GM23338 (cell line): ENCODE measurements at regions not wholly inside any gene's neighbourhood (a gene's known extent, or its start where the extent isn't known, plus 50 kb on each side); places are given as distances from the start of the nearest gene placed in this dataset.

Experiments
- ATAC-seq: fragments of 200-7000 bp; cut with Tn5 transposase; 3 replicates; pipeline ENCODE4 v1.9.1; 2020
- DNase-seq: peaks from one replicate; pipeline ENCODE4 v3.0.0-alpha.2; 2015; ENCODE audit warnings: low spot score
- H2AFZ ChIP-seq: fragments of 200-600 bp; sonication (generic); 2 replicates; pipeline ENCODE4 v1.8.0; 2016; ENCODE audit warnings: antibody characterized with exemption, mild to moderate bottlenecking, moderate library complexity
- H3F3A ChIP-seq: fragments of 200-600 bp; sonication (generic); replicated peaks from 2 replicates; pipeline ENCODE4 v1.8.0; 2017; ENCODE audit warnings: antibody characterized with exemption, mixed run types, low read depth
- H3K27ac ChIP-seq: fragments of 200-600 bp; sonication (generic); 2 replicates; pipeline ENCODE4 v1.6.1; 2016; ENCODE audit warnings: low read depth
- H3K27me3 ChIP-seq: fragments of 200-600 bp; sonication (generic); 2 replicates; pipeline ENCODE4 v1.8.0; 2016; ENCODE audit warnings: mild to moderate bottlenecking, mixed run types, moderate library complexity; ENCODE audit not compliant: insufficient read depth
- H3K36me3 ChIP-seq: fragments of 200-600 bp; sonication (generic); 2 replicates; pipeline ENCODE4 v1.8.0; 2016; ENCODE audit warnings: mild to moderate bottlenecking; ENCODE audit not compliant: insufficient read depth
- H3K4me1 ChIP-seq: fragments of 200-600 bp; sonication (generic); 2 replicates; pipeline ENCODE4 v1.8.0; 2016; ENCODE audit warnings: mild to moderate bottlenecking, moderate library complexity; ENCODE audit not compliant: insufficient read depth
- H3K4me2 ChIP-seq: fragments of 200-600 bp; sonication (generic); 2 replicates; pipeline ENCODE4 v1.7.1; 2017; ENCODE audit warnings: mixed run types
- H3K4me3 ChIP-seq: fragments of 200-600 bp; sonication (generic); 2 replicates; pipeline ENCODE4 v1.6.1; 2016; ENCODE audit warnings: mixed run types
- H3K79me2 ChIP-seq: fragments of 200-600 bp; sonication (generic); replicated peaks from 2 replicates; pipeline ENCODE4 v1.8.0; 2017; ENCODE audit warnings: mild to moderate bottlenecking; ENCODE audit not compliant: insufficient read depth
- H3K9me2 ChIP-seq: fragments of 200-600 bp; sonication (generic); 2 replicates; pipeline ENCODE4 v1.8.0; 2017; ENCODE audit not compliant: insufficient read depth
- H4K20me1 ChIP-seq: fragments of 200-600 bp; sonication (generic); replicated peaks from 2 replicates; pipeline ENCODE4 v1.8.0; 2017; ENCODE audit warnings: mild to moderate bottlenecking; ENCODE audit not compliant: insufficient read depth
- H3K27ac Mint-ChIP-seq: 2 replicates; pipeline ENCODE4 v1.8.0; 2020; ENCODE audit warnings: inconsistent platforms, mild to moderate bottlenecking, moderate library complexity, mixed read lengths
- H3K27me3 Mint-ChIP-seq: 3 replicates; pipeline ENCODE4 v1.8.0; 2022; ENCODE audit warnings: low read depth, mild to moderate bottlenecking, moderate library complexity, mixed read lengths, inconsistent platforms; ENCODE audit not compliant: insufficient read depth, poor library complexity
- H3K36me3 Mint-ChIP-seq: 3 replicates; pipeline ENCODE4 v1.8.0; 2021; ENCODE audit warnings: low read depth, mild to moderate bottlenecking, inconsistent platforms, moderate library complexity, mixed read lengths
- H3K4me1 Mint-ChIP-seq: 3 replicates; pipeline ENCODE4 v1.8.0; 2020; ENCODE audit warnings: mild to moderate bottlenecking, inconsistent platforms, mixed read lengths
- H3K4me3 Mint-ChIP-seq: 3 replicates; pipeline ENCODE4 v1.8.0; 2021; ENCODE audit warnings: moderate library complexity, mild to moderate bottlenecking, inconsistent platforms, mixed read lengths
- H3K9me3 Mint-ChIP-seq: 3 replicates; pipeline ENCODE4 v1.8.0; 2020; ENCODE audit warnings: moderate library complexity, mild to moderate bottlenecking, inconsistent platforms, mixed read lengths
- EZH2 ChIP-seq: fragments of 200-600 bp; sonication (generic); IDR thresholded peaks from one replicate; pipeline ENCODE4 v1.8.0; 2017; ENCODE audit warnings: antibody characterized with exemption, mild to moderate bottlenecking, low read depth; ENCODE audit not compliant: unreplicated experiment
- EZH2phosphoT487 ChIP-seq: fragments of 200-600 bp; sonication (generic); IDR thresholded peaks from one replicate; pipeline ENCODE4 v1.8.1; 2018; ENCODE audit warnings: antibody characterized with exemption; ENCODE audit not compliant: unreplicated experiment
- JUNB ChIP-seq: IDR thresholded peaks from one replicate; pipeline ENCODE4 v1.6.1; 2016; ENCODE audit warnings: antibody characterized with exemption; ENCODE audit not compliant: unreplicated experiment
- NANOG ChIP-seq: IDR thresholded peaks from 2 replicates; pipeline ENCODE4 v1.6.1; 2016; ENCODE audit warnings: antibody characterized with exemption, borderline replicate concordance
- POLR2AphosphoS5 ChIP-seq: IDR thresholded peaks from 2 replicates; pipeline ENCODE4 v1.6.1; 2016; ENCODE audit warnings: antibody characterized with exemption, low read depth
- ZNF114 ChIP-seq: fragments of 250-450 bp; sonication (Bioruptor Pico); IDR thresholded peaks from 2 replicates; pipeline ENCODE4 v1.5.0; 2020; ENCODE audit warnings: mild to moderate bottlenecking, moderate library complexity
- ZNF331 ChIP-seq: fragments of 250-450 bp; sonication (Bioruptor Pico); IDR thresholded peaks from 2 replicates; pipeline ENCODE4 v1.5.0; 2020; ENCODE audit warnings: low read depth, mild to moderate bottlenecking, moderate library complexity
- TF ChIP-seq, protein P1 (sequence below): IDR thresholded peaks from one replicate; pipeline ENCODE4 v1.6.1; 2018; ENCODE audit warnings: antibody characterized with exemption; ENCODE audit not compliant: unreplicated experiment
- TF ChIP-seq, protein P2 (sequence below), 2 experiments: fragments of 200-600 bp in 1 of 2; sonication (generic) in 1 of 2; conservative IDR thresholded peaks; 2 replicates each; pipeline versions ENCODE4 v1.5.1 to v1.6.1; 2016 to 2017; ENCODE audit warnings: antibody characterized with exemption in 2 of 2, low read depth in 2 of 2, mild to moderate bottlenecking in 2 of 2, moderate library complexity in 1 of 2
- TF ChIP-seq, protein P3 (sequence below): IDR thresholded peaks from 2 replicates; pipeline ENCODE4 v1.6.1; 2016; ENCODE audit warnings: antibody characterized with exemption
- TF ChIP-seq, protein P4 (sequence below): fragments of 250-450 bp; sonication (Bioruptor Pico); IDR thresholded peaks from 2 replicates; pipeline ENCODE4 v1.5.0; 2020; ENCODE audit warnings: mild to moderate bottlenecking, moderate library complexity

DNA sequence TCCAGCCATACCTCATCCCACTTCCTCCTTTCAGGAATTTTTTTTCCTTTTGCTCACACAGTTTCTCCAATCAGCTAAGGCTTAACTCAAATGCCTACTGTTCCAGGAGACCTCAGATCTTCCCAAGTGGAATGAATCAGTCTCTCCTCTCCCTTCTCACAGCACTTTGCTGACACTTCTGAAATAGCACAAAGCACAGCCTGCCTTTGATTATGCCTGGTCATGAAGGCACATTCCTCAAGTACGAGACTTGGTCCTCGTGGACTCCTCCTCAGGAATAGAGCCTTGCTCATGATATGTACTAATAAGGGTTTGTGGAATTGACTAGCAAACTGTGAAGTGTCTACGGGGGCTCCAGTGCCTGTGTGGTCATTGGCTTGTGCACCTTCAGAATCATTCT, 176.7 kb upstream of the TENM4 start (continued):
- TF ChIP-seq, protein P1, sequence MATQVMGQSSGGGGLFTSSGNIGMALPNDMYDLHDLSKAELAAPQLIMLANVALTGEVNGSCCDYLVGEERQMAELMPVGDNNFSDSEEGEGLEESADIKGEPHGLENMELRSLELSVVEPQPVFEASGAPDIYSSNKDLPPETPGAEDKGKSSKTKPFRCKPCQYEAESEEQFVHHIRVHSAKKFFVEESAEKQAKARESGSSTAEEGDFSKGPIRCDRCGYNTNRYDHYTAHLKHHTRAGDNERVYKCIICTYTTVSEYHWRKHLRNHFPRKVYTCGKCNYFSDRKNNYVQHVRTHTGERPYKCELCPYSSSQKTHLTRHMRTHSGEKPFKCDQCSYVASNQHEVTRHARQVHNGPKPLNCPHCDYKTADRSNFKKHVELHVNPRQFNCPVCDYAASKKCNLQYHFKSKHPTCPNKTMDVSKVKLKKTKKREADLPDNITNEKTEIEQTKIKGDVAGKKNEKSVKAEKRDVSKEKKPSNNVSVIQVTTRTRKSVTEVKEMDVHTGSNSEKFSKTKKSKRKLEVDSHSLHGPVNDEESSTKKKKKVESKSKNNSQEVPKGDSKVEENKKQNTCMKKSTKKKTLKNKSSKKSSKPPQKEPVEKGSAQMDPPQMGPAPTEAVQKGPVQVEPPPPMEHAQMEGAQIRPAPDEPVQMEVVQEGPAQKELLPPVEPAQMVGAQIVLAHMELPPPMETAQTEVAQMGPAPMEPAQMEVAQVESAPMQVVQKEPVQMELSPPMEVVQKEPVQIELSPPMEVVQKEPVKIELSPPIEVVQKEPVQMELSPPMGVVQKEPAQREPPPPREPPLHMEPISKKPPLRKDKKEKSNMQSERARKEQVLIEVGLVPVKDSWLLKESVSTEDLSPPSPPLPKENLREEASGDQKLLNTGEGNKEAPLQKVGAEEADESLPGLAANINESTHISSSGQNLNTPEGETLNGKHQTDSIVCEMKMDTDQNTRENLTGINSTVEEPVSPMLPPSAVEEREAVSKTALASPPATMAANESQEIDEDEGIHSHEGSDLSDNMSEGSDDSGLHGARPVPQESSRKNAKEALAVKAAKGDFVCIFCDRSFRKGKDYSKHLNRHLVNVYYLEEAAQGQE, result no peak
- TF ChIP-seq ZNF114 (no peak), ZNF331 (CRISPR knock-in tag) (no peak), POLR2AphosphoS5 (no peak)
- TF ChIP-seq, protein P2, sequence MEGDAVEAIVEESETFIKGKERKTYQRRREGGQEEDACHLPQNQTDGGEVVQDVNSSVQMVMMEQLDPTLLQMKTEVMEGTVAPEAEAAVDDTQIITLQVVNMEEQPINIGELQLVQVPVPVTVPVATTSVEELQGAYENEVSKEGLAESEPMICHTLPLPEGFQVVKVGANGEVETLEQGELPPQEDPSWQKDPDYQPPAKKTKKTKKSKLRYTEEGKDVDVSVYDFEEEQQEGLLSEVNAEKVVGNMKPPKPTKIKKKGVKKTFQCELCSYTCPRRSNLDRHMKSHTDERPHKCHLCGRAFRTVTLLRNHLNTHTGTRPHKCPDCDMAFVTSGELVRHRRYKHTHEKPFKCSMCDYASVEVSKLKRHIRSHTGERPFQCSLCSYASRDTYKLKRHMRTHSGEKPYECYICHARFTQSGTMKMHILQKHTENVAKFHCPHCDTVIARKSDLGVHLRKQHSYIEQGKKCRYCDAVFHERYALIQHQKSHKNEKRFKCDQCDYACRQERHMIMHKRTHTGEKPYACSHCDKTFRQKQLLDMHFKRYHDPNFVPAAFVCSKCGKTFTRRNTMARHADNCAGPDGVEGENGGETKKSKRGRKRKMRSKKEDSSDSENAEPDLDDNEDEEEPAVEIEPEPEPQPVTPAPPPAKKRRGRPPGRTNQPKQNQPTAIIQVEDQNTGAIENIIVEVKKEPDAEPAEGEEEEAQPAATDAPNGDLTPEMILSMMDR (conservative IDR thresholded peaks at IDR 0.05; ENCODE audit: low read depth in 2 of 2), result no peak

DNA sequence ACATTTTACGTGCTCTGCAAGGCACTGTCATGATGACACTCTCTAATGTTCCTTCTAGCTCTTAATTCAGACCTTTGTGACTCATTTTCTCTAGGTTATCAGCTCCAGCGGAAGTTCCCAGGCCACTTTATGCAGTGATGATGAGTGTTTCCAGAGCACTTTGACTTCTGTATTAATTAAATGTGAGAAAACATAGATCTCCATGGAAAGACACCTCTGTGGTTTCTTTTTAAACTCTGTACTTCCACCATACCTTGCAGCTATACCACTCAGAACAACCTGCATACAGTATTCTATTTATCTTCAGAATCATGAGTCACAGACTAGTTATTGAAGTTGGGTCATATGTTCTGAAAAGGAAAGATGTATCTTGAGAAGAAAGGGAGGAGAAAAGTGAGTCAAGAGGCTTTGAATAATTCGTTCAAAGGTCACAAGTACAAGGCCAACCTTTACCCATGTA, 175.6 kb upstream of the TENM4 start:
- H3K27ac Mint-ChIP-seq, result no peak overlapping the region
- H3K4me1 Mint-ChIP-seq, result no peaks in the 10 kb centered on the region
- no peak for DNase-seq
- TF ChIP-seq EZH2phosphoT487 (no peak), EZH2 (no peak), ZNF331 (CRISPR knock-in tag) (no peak), JUNB (no peak), POLR2AphosphoS5 (no peak), NANOG (no peak)
- TF ChIP-seq, protein P3, sequence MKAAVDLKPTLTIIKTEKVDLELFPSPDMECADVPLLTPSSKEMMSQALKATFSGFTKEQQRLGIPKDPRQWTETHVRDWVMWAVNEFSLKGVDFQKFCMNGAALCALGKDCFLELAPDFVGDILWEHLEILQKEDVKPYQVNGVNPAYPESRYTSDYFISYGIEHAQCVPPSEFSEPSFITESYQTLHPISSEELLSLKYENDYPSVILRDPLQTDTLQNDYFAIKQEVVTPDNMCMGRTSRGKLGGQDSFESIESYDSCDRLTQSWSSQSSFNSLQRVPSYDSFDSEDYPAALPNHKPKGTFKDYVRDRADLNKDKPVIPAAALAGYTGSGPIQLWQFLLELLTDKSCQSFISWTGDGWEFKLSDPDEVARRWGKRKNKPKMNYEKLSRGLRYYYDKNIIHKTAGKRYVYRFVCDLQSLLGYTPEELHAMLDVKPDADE, result no peak
- TF ChIP-seq, protein P4, sequence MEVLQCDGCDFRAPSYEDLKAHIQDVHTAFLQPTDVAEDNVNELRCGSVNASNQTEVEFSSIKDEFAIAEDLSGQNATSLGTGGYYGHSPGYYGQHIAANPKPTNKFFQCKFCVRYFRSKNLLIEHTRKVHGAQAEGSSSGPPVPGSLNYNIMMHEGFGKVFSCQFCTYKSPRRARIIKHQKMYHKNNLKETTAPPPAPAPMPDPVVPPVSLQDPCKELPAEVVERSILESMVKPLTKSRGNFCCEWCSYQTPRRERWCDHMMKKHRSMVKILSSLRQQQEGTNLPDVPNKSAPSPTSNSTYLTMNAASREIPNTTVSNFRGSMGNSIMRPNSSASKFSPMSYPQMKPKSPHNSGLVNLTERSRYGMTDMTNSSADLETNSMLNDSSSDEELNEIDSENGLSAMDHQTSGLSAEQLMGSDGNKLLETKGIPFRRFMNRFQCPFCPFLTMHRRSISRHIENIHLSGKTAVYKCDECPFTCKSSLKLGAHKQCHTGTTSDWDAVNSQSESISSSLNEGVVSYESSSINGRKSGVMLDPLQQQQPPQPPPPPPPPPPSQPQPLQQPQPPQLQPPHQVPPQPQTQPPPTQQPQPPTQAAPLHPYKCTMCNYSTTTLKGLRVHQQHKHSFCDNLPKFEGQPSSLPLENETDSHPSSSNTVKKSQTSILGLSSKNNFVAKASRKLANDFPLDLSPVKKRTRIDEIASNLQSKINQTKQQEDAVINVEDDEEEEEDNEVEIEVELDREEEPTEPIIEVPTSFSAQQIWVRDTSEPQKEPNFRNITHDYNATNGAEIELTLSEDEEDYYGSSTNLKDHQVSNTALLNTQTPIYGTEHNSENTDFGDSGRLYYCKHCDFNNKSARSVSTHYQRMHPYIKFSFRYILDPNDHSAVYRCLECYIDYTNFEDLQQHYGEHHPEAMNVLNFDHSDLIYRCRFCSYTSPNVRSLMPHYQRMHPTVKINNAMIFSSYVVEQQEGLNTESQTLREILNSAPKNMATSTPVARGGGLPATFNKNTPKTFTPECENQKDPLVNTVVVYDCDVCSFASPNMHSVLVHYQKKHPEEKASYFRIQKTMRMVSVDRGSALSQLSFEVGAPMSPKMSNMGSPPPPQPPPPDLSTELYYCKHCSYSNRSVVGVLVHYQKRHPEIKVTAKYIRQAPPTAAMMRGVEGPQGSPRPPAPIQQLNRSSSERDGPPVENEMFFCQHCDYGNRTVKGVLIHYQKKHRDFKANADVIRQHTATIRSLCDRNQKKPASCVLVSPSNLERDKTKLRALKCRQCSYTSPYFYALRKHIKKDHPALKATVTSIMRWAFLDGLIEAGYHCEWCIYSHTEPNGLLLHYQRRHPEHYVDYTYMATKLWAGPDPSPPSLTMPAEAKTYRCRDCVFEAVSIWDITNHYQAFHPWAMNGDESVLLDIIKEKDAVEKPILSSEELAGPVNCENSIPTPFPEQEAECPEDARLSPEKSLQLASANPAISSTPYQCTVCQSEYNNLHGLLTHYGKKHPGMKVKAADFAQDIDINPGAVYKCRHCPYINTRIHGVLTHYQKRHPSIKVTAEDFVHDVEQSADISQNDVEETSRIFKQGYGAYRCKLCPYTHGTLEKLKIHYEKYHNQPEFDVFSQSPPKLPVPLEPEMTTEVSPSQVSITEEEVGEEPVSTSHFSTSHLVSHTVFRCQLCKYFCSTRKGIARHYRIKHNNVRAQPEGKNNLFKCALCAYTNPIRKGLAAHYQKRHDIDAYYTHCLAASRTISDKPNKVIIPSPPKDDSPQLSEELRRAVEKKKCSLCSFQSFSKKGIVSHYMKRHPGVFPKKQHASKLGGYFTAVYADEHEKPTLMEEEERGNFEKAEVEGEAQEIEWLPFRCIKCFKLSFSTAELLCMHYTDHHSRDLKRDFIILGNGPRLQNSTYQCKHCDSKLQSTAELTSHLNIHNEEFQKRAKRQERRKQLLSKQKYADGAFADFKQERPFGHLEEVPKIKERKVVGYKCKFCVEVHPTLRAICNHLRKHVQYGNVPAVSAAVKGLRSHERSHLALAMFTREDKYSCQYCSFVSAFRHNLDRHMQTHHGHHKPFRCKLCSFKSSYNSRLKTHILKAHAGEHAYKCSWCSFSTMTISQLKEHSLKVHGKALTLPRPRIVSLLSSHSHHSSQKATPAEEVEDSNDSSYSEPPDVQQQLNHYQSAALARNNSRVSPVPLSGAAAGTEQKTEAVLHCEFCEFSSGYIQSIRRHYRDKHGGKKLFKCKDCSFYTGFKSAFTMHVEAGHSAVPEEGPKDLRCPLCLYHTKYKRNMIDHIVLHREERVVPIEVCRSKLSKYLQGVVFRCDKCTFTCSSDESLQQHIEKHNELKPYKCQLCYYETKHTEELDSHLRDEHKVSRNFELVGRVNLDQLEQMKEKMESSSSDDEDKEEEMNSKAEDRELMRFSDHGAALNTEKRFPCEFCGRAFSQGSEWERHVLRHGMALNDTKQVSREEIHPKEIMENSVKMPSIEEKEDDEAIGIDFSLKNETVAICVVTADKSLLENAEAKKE (CRISPR knock-in tag), result no peak
- H3K4me1 ChIP-seq, result no peaks in the 10 kb centered on the region
- no peaks in the 10 kb centered on the region for H3K36me3 Mint-ChIP-seq
- no peaks in the 10 kb centered on the region for H3F3A ChIP-seq
- no peaks in the 10 kb centered on the region for H3K27me3 ChIP-seq
- no peak for ATAC-seq
- H3K9me2 ChIP-seq, result peaks cover 8% of the 10 kb centered on the region; the same call in 1 of the 2 replicates
- no peaks in the 10 kb centered on the region for H4K20me1 ChIP-seq
- H3K36me3 ChIP-seq, result no peaks in the 10 kb centered on the region
- H3K4me3 ChIP-seq, result no peak overlapping the region
- H2AFZ ChIP-seq, result no peak overlapping the region
- H3K9me3 Mint-ChIP-seq, result no peaks in the 10 kb centered on the region
- H3K4me2 ChIP-seq, result no peak overlapping the region
- H3K27me3 Mint-ChIP-seq, result no peaks in the 10 kb centered on the region
- no peak overlapping the region for H3K27ac ChIP-seq
- H3K4me3 Mint-ChIP-seq, result no peak overlapping the region
- H3K79me2 ChIP-seq, result no peaks in the 10 kb centered on the region
